GM08714 (cell line): ENCODE measurements at regions not wholly inside any gene's neighbourhood (a gene's known extent, or its start where the extent isn't known, plus 50 kb on each side); places are given as distances from the start of the nearest gene placed in this dataset.

ENCODE experiments used
- H3K4me3 ChIP-seq: fragments of 200-500 bp; sonication (Bioruptor generic); 2 replicates; pipeline ENCODE4 v1.5.1; 2014; ENCODE audit warnings: mild to moderate bottlenecking, low read length, inconsistent platforms
- ZNF274 ChIP-seq: IDR thresholded peaks from 2 replicates; pipeline ENCODE4 v1.6.1; 2012; ENCODE audit warnings: mild to moderate bottlenecking, low read depth, low read length

GRCh38 chr16:73817526-73818324 is 478.9 kb upstream of the PSMD7 start:
- TF ChIP-seq ZNF274 = no peak
- H3K4me3 ChIP-seq = no peak overlapping the region

GRCh38 chr16:73813527-73813926 is 483.1 kb upstream of the PSMD7 start:
- H3K4me3 ChIP-seq = no peak overlapping the region
- TF ChIP-seq ZNF274 = no peak

GRCh38 chr16:73804456-73804855 is 492.2 kb upstream of the PSMD7 start:
- TF ChIP-seq ZNF274 = no peak
- H3K4me3 ChIP-seq = no peak overlapping the region

GRCh38 chr16:73798471-73798870 is 498.1 kb upstream of the PSMD7 start:
- TF ChIP-seq ZNF274 = no peak
- no peak overlapping the region for H3K4me3 ChIP-seq

- TF ChIP-seq ZNF274 = no peak
- H3K4me3 ChIP-seq = no peak overlapping the region
Observed at GRCh38 chr16:73797115-73797514, 499.5 kb upstream of the PSMD7 start.

- no peak for TF ChIP-seq ZNF274
- no peak overlapping the region for H3K4me3 ChIP-seq
Observed at GRCh38 chr16:73796241-73796640, 500.4 kb upstream of the PSMD7 start.

GRCh38 chr16:73794994-73795393 is 501.6 kb upstream of the PSMD7 start:
- TF ChIP-seq ZNF274 = no peak
- no peak overlapping the region for H3K4me3 ChIP-seq

GRCh38 chr16:73793871-73794437 is 502.7 kb upstream of the PSMD7 start:
- no peak overlapping the region for H3K4me3 ChIP-seq
- TF ChIP-seq ZNF274 = no peak

- no peak overlapping the region for H3K4me3 ChIP-seq
- no peak for TF ChIP-seq ZNF274
Observed at GRCh38 chr16:73793260-73793659, 503.4 kb upstream of the PSMD7 start.

GRCh38 chr16:73792199-73793020 is 504.2 kb upstream of the PSMD7 start:
- no peak for TF ChIP-seq ZNF274
- no peak overlapping the region for H3K4me3 ChIP-seq

- TF ChIP-seq ZNF274 = no peak
- H3K4me3 ChIP-seq = no peak overlapping the region
Observed at GRCh38 chr16:73781297-73781696, 515.3 kb upstream of the PSMD7 start.

- TF ChIP-seq ZNF274 = no peak
- H3K4me3 ChIP-seq = no peak overlapping the region
Observed at GRCh38 chr16:73778887-73779286, 517.7 kb upstream of the PSMD7 start.

GRCh38 chr16:73775841-73776388 is 520.7 kb upstream of the PSMD7 start:
- TF ChIP-seq ZNF274 = no peak
- no peak overlapping the region for H3K4me3 ChIP-seq
